22Rv1 (cell line): ENCODE measurements at regions not wholly inside any gene's neighbourhood (a gene's known extent, or its start where the extent isn't known, plus 50 kb on each side); places are given as distances from the start of the nearest gene placed in this dataset.

Source experiments
- CTCF ChIP-seq: fragments of 450-650 bp; IDR thresholded peaks from 2 replicates; pipeline ENCODE4 v1.5.1; 2017; ENCODE audit warnings: mild to moderate bottlenecking
- ZFX ChIP-seq: fragments of 450-650 bp; IDR thresholded peaks from 2 replicates; pipeline ENCODE4 v1.6.1; 2017; ENCODE audit warnings: antibody characterized with exemption, borderline replicate concordance

GRCh38 chr1:29762635-29763034 is 526.3 kb downstream of the PTPRU start:
- no peak for TF ChIP-seq CTCF
- TF ChIP-seq ZFX, result no peak
